ENCODE measurements at regions not wholly inside any gene's neighbourhood (a gene's known extent, or its start where the extent isn't known, plus 50 kb on each side); places are given as distances from the start of the nearest gene placed in this dataset.

DNA sequence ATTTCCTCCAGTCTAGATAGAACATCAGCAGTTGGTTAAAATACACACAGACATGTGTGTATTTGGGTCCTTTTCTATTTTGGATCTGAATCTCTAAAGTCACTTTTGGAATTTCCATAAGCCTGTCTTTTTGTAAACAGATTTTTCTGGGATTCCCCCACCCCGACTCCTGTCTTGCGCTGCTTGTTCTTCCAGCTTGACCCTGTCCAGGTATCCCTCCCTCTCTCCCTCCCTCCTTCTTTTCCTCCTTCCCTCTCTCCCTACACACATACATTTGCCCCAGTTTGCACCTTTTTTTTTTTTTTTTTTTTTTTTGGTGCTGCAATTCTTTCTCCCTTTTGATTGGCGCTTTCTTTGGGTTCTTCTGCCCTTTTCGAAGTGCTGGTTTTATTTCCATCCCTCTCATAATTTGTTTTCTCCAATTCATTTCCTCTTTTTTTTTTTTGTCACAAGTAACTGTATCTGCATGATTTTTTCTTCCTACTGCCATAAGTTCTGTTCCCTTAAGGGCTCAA lies 114.8 kb upstream of the SERTAD2 start:
- no peak for DNase-seq (ENCODE audit: low read depth)

DNA sequence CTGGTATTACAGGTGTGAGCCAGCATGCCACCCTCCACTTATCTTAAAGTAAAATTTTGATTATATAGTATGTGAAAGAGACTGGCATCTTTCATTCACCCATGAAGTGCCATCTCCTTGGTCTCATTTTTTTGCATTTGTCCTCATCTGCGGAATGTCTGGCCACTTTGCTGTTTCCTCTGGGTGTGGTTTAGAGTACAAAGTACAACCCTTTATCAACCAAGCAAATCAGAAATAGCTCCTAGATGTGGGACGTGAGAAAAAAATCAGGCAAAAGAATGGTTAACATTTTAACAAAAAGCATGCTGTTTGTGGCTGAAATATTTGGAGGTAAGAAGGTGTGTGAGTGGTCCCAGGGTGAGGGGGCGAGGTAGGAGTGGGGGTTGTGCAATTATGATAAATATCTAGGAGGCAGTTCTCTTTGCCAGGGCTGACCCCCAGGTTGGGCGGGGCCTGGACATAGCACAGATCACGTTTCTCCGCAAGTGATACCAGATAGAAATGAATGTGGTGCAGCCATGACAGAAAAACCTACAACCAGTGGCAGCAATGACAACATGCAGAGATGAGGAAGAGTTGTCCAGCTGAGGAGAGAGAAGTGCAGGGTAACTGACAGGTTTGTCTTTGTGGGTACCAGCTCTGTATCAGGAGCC lies 115.8 kb upstream of the SERTAD2 start:
- no peak for DNase-seq (ENCODE audit: low read depth)

DNA sequence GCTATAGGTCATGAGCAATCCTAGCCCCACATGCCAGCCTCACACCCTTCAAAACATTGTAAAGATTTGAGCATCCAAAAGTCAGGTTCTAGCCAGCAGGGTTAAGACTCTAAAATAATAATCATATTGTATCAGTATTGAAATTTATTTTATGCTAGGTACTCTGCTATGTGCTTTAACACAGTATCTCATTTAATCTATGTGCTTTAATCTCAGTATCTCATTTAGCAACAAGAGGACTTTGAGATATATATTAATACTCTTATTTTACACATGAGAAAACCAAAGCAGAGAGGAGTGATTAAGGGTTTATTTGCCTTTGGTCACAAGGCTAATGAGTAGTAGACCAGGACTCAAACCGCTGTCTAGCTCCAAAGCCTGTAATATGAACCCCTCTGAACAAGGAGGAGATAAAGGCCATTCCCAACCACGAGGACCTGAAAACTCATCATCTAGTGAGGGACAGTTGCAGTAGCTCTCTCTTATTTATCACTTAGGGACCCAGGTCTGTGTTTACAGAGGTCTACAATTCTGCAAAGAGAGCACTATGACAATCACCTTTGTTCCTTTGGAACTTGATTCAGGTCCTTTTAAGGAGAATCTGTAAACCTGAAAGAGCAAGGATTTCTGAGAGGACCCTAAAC lies 116.5 kb upstream of the SERTAD2 start:
- peak; percentile 51 for DNase-seq (ENCODE audit: low read depth)

DNA sequence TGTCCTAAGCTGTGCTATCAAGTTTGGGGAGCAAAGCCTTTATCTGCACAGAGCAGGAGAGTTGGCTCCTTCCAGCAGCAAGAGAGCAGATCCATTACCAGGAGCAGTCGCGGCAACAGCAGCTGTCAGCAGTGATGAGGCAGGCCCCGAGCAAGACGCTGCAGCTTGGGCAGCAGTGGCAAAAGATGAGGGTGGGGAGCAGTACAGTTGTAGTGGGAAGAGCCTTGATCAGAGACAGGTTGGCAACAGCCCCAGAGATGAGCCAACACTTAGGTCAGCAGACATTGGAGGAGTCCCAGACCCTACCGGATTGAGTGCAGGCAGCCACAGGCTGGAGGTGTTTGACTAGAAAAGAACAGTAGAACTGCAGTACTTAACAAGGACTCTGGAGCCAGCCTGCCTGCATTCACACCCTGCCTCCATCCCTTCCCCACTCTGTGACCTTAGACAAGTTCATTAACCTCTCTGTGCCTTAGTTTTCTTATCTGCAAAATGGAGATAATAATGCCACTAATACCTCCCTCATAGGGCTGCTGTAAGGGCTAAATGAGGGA lies 117.1 kb upstream of the SERTAD2 start:
- peak; percentile 97 for DNase-seq (ENCODE audit: low read depth)

DNA sequence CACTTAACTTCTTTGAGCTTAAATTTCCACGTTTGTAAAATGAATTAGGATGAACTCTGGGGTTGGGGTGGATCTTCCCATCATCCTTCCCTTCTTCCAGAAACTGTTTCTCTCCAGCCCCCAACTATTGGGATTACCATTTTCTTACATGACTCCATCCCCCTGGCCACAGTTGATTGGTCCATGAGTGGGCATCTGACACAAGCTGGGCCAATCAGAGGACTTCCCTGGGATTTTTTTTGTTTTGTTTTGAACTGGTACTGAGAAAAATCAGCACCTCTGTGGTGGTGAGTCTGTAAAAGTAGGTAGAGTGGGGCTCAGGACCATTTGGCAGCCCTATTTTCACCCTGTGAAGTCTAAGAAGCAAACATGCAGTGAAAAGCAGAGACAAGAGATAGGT lies 118.0 kb upstream of the SERTAD2 start:
- no peak for DNase-seq (ENCODE audit: low read depth)

DNA sequence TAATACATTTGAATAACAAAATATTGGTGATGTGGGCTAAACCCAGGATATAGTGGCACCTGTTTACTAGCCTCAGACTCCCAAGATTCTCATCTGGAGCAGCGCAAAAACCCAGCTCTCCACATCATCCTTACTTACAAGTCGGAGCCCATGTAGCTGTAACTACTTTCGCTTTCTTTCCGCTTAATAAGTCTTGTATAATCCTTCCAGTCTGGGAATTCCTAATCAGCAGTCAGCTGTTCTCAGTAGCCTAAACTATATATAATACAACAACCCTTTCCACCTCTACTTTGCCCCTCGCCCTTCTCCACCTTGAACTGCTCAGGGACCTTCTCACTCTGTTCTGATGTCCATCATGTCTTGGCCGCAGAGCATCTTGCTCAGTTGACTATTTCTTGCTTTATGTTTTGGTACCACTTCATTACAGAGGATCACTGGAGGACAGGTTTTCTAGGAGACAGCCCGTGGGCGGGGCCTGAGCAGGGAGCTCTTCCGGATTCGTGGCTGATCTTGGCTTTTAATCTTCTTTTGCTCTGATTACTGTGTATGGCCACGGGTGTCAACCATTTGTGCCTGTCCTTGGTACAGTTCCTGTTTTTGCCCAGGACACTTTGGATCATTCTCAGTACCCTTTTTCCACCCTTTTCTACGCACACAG lies 119.9 kb upstream of the SERTAD2 start:
- no peak for DNase-seq (ENCODE audit: low read depth)

DNA sequence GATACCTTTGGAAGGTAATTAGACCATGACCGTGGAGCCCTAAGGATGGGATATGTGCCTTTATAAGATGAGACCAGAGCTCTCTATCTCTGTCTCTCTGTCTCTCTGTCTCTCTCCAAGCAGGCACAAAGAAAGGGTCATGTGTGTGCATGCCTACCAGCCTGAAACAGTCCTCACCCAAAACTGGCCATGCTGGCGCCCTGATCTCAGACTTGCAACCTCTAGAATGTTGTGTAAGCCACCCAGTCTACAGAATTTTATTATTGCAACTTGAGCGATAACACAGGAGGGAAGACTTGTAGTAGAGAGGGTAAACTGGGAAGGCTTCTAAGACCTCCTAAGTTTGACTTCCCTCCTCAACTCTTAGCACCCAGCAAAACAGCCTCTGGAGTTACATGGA lies 124.1 kb upstream of the SERTAD2 start:
- no peak for DNase-seq (ENCODE audit: low read depth)

DNA sequence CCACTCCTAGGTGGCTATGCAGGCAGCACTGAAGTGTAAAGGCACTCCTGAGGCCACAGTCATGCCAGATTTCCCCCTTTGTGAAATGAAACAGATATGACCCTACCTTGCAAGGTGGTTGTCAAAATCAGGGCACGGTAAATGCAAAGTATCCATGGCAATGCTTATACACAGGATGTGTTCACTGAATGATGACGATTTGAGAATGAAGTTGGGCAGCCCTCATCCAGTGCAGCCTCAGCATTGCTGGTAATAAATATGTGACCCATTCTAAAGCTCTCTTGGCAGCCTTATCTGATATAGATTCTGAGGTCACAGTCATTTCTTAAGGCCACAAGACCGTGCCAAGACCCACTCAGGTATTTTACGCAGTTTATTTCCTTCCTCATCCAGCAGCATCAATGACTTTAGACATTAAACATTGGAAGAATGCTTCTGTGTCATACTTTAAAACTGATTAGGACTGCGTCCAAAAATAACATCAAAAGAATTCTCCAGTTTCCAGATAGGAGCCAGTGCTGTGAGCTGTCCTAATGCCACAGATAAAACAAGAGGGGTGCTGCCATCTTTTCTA lies 125.5 kb upstream of the SERTAD2 start:
- DNase-seq (ENCODE audit: low read depth), result peak; percentile 62

DNA sequence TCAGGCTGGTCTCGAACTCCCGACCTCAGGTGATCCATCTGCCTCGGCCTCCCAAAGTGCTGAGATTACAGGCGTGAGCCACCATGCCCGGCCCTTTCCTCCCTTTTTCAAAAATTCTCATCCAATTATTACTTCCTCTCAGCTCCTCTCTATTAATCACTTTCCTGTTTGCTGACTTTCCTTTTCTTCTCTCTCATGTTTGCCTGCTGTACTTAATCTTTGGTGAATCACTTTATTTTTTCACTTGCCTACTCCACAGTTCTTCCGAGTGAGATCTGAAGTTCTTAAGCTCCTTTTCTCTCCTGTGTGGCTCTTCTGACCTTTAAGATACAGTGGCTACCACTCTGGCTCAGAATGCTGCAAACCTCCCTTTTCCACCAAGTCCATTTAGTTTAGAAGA lies 126.3 kb upstream of the SERTAD2 start:
- DNase-seq (ENCODE audit: low read depth), result no peak

DNA sequence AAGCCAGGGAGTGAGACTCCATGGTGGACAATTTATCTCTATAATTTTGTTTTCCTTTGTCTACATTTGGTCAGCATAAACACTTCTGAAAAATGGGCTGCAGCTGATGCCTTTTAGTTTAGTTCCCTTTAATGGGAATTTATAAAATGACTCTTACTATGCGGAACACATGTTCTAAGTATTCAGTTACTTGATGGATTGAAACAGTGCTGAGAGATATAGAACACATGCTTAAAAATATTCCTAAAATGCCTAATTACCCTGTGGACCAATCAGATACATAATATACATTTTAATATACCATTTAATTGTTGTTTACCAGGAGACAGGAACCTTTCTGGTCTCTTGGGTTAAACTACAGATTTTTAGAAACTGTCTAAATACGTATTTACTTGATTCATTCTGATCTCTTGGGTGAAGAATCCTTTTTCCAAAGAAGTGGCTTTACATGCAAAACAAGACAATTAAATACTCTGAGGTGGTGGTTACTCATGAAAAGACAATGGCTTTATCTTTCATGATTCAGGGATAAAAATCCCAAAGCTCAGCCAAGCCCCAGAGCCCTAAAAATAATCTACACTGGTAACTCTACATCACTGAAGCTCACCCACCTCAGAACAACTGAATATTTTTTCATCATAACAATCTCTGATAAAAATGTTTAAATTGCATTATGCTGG lies 128.1 kb upstream of the SERTAD2 start:
- peak; percentile 28 for DNase-seq (ENCODE audit: low read depth)

DNA sequence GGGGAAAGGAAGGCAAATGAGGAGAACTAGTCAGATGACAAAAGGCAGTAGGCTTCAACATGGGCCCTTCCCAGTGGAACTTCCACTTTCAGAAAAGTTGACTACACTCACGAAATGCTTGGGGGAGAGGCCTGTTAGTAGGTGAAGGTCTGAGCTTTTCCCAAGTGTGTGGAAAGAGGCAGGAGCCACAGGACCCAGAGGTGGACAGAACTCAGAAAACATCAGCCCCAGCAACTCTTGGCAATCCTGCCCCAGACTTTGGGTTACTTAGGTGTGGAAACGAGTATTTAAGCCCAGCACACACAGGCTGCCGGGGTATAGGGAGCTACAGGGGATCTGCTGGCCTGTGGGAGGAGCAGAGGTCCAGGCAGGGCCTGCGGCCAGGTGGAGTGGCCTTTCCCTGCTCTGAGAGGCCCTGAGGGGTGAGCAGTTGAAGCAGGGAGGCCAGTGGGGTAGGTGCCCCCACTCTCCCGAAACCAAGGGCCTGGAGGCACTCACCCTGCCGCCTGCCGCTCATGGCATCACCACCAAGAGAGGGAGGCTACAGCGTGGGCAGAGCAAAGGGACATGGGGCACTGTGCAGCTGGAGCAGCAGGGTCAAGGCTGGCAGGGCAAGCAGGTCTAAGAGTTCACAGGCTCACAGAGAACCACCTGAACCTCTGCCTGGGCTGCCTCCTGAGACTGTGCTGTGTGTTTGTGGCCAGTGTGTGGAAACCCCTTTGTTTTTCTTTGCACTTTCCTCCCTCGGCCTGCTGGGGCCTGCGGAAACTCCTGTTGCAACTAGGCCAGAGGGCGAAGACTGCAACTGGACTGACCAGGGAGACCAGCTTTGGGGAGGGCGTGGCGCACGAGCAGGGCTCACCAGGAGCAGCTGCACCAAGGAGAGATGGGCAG lies 130.7 kb upstream of the SERTAD2 start:
- DNase-seq (ENCODE audit: low read depth), result peak; percentile 82

DNA sequence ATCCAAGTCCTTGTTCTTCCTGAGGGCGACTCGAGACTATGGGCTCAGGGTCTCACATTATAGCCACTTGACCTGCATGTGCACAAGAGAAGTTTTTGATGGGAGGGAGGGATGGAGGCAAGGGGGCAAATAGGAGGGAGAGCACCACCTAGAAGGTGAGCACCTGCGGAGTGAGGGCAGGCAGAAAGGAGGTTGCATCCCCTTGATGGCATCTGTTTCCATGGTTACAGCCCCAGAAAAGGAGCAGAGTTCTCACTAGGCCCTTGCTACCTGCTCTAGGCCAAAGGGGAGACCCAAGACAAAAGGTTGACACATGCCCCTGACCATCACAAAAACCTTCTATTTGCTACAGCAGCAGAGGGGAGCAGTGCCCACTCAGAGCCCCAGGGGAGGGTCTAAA lies 131.5 kb upstream of the SERTAD2 start:
- no peak for DNase-seq (ENCODE audit: low read depth)

DNA sequence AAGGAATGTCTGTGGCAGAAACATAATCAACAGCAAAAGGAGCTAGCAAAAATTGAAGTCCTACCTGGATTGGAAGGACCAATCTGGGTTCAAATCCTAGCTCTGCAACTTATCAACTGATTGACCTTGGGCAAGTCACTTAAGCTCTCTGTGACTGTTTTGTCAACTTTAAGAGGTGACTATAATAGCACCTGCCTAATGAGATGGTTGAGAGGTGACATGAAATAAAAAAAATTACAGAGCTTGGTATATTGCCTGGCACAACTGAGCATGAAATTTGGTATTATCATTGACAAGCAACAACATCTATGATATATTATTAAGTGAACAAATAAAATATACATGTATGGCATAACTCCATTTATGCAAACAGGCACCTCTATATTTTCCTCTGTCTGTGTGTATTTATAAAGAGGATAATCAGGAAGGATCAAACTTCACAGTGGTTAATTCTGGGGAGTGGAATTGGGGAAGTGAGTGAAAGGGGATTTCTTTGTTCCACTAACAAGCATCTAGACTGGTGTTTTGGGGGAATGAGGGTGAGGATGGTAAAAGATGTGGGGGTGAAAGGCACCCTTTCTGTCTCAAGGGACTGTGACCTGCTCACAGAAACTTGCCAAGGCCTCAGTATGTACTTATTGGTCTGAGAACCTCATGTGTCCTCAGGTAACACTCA lies 132.8 kb upstream of the SERTAD2 start:
- DNase-seq (ENCODE audit: low read depth), result no peak

DNA sequence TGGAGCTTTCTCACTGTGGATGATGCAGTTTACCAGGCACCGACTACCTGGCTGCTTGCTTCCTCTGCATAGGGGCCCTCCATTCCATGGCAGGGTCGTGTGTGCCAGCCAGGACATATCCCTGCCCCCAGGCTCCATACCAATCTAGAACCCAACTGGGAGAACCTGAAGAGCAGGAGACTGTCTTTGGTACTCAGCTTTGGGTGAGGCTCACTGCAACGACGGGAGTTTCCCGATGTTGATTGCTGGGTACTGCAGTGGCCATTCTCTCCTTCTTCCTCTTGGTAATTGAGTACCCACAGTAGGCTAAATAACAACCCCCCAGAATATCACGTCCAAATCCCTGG lies 133.3 kb upstream of the SERTAD2 start:
- no peak for DNase-seq (ENCODE audit: low read depth)

DNA sequence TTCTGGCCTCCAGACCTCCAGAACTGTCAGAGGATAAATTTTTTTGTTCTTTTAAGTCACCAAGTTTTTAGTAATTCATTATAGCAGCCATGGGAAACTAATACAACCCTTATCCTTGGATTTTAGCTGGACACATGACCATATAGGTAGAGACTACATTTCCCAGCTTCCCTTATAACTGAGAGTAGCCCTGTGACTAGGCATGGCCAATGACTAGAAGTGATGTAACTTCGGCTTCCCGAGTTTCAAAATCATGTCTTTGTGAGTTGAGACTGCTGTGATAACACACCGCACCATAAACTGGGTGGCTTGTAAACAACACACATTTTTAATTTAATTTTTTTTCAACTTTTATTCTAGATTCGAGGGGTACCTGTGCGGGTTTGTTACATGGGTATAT lies 134.0 kb upstream of the SERTAD2 start:
- no peak for DNase-seq (ENCODE audit: low read depth)

DNA sequence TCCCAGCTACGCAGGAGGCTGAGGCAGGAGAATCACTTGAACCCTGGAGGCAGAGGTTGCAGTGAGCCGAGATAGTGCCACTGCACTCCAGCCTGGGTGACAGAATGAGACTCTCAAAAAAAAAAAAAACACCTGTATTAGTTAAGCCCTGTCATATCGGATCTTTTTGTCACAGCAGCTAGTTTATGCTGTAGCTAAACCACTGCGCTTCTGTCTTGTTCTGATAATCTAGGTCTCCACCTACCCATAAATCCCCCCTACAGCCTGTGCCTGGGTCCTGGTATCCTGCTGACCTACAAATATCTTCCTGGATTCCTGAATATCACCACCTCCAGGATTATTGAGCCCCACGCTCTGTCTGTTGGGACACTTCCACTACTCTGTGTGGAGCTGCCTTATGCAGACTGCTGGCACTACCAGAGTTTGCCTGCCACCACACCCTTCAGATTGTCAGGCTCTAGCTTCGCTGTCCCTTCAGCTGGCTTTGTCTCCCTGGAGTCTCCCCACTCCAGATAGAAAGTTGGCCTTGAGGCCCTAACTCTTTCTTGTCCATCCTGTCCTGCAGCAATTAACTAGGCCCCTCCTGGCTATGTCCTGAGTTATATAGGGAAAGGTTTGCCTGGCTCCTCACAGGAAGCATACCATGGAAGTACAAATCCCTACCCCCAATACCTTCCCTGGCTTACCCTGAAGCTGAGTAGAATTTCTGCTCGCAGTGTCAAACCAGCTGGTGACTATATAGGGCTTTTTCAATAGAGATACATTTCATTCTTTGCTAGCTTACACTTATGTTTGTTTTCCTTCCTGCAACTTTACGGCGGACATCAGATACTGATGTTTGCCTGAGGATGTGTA lies 136.0 kb upstream of the SERTAD2 start:
- DNase-seq (ENCODE audit: low read depth), result no peak

DNA sequence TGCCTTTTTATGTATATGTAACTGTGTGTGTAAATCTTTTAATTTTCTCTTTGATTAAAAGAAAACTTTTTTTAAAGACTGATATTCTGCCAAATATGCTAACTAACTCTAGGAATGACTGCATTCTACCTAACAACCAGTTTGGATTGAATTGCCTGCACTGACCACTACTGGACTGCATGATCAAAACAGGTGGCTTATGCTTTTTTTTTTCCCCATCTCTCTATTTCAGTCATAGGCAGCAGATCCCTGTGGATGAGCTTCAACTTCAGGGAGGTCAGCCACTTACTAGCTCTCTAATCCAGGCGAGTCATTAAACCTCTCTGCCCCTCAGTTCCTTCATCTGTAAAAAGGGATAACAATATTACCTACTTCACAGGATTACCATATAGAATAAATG lies 138.6 kb upstream of the SERTAD2 start:
- peak; percentile 64 for DNase-seq (ENCODE audit: low read depth)

DNA sequence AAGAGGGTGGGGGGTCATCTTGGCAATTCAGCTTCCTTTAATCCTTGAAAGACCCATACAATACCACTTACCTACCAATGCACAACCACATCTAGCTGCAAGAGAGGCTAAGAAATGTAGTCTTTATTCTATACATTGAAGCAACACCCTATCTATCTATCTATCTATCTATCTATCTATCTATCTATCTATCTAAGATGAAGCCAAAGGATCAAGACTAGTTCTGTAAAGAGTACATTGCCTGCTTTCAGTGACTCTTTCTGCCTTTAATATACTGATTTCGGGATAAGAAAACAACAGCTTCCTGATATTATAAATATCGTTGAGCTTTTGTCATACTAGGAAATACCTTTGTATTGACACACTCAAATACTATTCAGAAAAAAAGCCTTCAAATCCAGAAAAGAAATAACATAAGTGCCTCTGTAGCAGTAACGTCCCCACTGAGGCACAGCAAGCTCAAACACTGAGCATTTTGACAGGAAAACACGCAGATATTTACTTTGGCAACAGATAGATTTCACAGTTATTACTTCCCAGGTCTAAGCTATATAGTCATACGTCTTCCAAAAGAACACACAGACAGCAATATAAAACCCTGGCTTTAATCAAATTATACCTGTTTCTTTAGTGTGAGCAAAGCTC lies 139.4 kb upstream of the SERTAD2 start:
- no peak for DNase-seq (ENCODE audit: low read depth)
